CD4-positive, alpha-beta T cell (primary cell): ENCODE measurements at regions not wholly inside any gene's neighbourhood (a gene's known extent, or its start where the extent isn't known, plus 50 kb on each side); places are given as distances from the start of the nearest gene placed in this dataset.

Experiments
- ATAC-seq: fragments of 200-7000 bp; cut with Tn5 transposase; one replicate; pipeline ENCODE4 v1.10.0; 2022; ENCODE audit warnings: mild to moderate bottlenecking; ENCODE audit not compliant: poor library complexity
- CTCF ChIA-PET: fragments of 350-600 bp; sonication (Branson Sonifier 250); formaldehyde crosslinking; loops from one replicate; lab custom pipeline; 2021; ENCODE audit warnings: antibody characterized with exemption, inconsistent platforms; lab: Charles Lee
- POLR2A ChIA-PET: fragments of 350-600 bp; sonication (Branson Sonifier 250); formaldehyde crosslinking; loops from one replicate; lab custom pipeline; 2021; ENCODE audit warnings: antibody characterized with exemption, inconsistent platforms; lab: Charles Lee
- DNase-seq, 14 experiments: peaks; one replicate each; pipeline ENCODE4 v3.0.0-alpha.2; 2013 to 2020; ENCODE audit warnings: mixed read lengths in 2 of 14
- H3K27ac ChIP-seq, 2 donors: one replicate each; pipeline versions ENCODE4 v1.5.1 to v1.7.0; 2013; ENCODE audit warnings: low read length in 2 of 2, low read depth in 1 of 2, mild to moderate bottlenecking in 1 of 2
- H3K27me3 ChIP-seq, 2 experiments: 1 replicate in 1 of 2; 2 replicates in 1 of 2; pipeline versions ENCODE4 v1.6.1 to v1.7.0; 2013; ENCODE audit warnings: low read length in 2 of 2, control low read depth in 1 of 2, mild to moderate bottlenecking in 1 of 2, moderate library complexity in 1 of 2; ENCODE audit not compliant: insufficient read depth in 2 of 2, control insufficient read depth in 1 of 2
- H3K36me3 ChIP-seq: one replicate; pipeline ENCODE4 v1.6.1; 2013; ENCODE audit warnings: low read length, control low read depth; ENCODE audit not compliant: insufficient read depth
- H3K4me1 ChIP-seq: one replicate; pipeline ENCODE4 v1.6.1; 2013; ENCODE audit warnings: low read length, control low read depth; ENCODE audit not compliant: insufficient read depth
- H3K4me3 ChIP-seq: one replicate; pipeline ENCODE4 v1.5.1; 2013; ENCODE audit warnings: mild to moderate bottlenecking, low read length, moderate library complexity
- H3K9me3 ChIP-seq, 2 experiments: 1 replicate in 1 of 2; 2 replicates in 1 of 2; pipeline versions ENCODE4 v1.6.1 to v1.7.0; 2013; ENCODE audit warnings: low read length in 2 of 2, mild to moderate bottlenecking in 2 of 2, control low read depth in 1 of 2, moderate library complexity in 1 of 2; ENCODE audit not compliant: control insufficient read depth in 1 of 2, insufficient read depth in 1 of 2
- H3K27ac Mint-ChIP-seq: one replicate; pipeline ENCODE4 v1.8.0; 2020; ENCODE audit warnings: mixed read lengths
- H3K27me3 Mint-ChIP-seq: one replicate; pipeline ENCODE4 v1.8.0; 2021; ENCODE audit warnings: mixed read lengths
- H3K36me3 Mint-ChIP-seq: one replicate; pipeline ENCODE4 v1.8.0; 2021; ENCODE audit warnings: low read depth, mixed read lengths
- H3K4me1 Mint-ChIP-seq: one replicate; pipeline ENCODE4 v1.8.0; 2021; ENCODE audit warnings: low read depth, mixed read lengths
- H3K4me3 Mint-ChIP-seq: one replicate; pipeline ENCODE4 v1.8.0; 2020; ENCODE audit warnings: mild to moderate bottlenecking, mixed read lengths
- H3K9me3 Mint-ChIP-seq: one replicate; pipeline ENCODE4 v1.8.0; 2020; ENCODE audit warnings: mixed read lengths
- intact Hi-C, 2 experiments: fragments of 100-400 bp; cut with DNase I in 1 of 2; cut with micrococcal nuclease in 1 of 2; formaldehyde crosslinking; loops; one replicate each; pipeline versions ENCODE4 v1.15.1 to v1.9.0; 2023 to 2025; cut with DNase I, micrococcal nuclease
- TF ChIP-seq, protein P1 (sequence below): fragments of 200-600 bp; IDR thresholded peaks from one replicate; pipeline ENCODE4 v1.8.0; 2022; ENCODE audit warnings: antibody characterized with exemption, mild to moderate bottlenecking

- Mint-ChIP-seq H3K4me3 (no peak overlapping the region), H3K27me3 (no peaks in the 10 kb centered on the region), H3K4me1 (no peaks in the 10 kb centered on the region), H3K9me3 (no peaks in the 10 kb centered on the region), H3K27ac (no peak overlapping the region), H3K36me3 (no peaks in the 10 kb centered on the region)
- CTCF ChIA-PET = no interaction called here
- Histone ChIP-seq H3K27ac (no peak overlapping the region), H3K4me1 (no peaks in the 10 kb centered on the region), H3K9me3 (peaks cover 0 to 6% of the 10 kb centered on the region in 2 experiments), H3K4me3 (no peak overlapping the region), H3K27me3 (no peaks in the 10 kb centered on the region), H3K36me3 (no peaks in the 10 kb centered on the region)
- TF ChIP-seq, protein P1, sequence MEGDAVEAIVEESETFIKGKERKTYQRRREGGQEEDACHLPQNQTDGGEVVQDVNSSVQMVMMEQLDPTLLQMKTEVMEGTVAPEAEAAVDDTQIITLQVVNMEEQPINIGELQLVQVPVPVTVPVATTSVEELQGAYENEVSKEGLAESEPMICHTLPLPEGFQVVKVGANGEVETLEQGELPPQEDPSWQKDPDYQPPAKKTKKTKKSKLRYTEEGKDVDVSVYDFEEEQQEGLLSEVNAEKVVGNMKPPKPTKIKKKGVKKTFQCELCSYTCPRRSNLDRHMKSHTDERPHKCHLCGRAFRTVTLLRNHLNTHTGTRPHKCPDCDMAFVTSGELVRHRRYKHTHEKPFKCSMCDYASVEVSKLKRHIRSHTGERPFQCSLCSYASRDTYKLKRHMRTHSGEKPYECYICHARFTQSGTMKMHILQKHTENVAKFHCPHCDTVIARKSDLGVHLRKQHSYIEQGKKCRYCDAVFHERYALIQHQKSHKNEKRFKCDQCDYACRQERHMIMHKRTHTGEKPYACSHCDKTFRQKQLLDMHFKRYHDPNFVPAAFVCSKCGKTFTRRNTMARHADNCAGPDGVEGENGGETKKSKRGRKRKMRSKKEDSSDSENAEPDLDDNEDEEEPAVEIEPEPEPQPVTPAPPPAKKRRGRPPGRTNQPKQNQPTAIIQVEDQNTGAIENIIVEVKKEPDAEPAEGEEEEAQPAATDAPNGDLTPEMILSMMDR = no peak
- DNase-seq = no peak
- POLR2A ChIA-PET = no interaction called here
- intact Hi-C loops = no loop called here
- ATAC-seq = no peak
Observed at GRCh38 chr2:194182888-194183287, 1474.1 kb upstream of the SLC39A10 start.

- Histone ChIP-seq H3K9me3 (peaks cover 0 to 10% of the 10 kb centered on the region in 2 experiments), H3K27ac (no peak overlapping the region), H3K36me3 (no peaks in the 10 kb centered on the region), H3K4me1 (no peaks in the 10 kb centered on the region), H3K4me3 (no peak overlapping the region), H3K27me3 (no peaks in the 10 kb centered on the region)
- H3K36me3 Mint-ChIP-seq = no peaks in the 10 kb centered on the region
- H3K4me1 Mint-ChIP-seq = no peaks in the 10 kb centered on the region
- no peak overlapping the region for H3K4me3 Mint-ChIP-seq
- peaks cover 3% of the 10 kb centered on the region for H3K9me3 Mint-ChIP-seq
- intact Hi-C loops = no loop called here
- ChIA-PET CTCF (no interaction called here), POLR2A (interaction anchor here (0.6 kb wide), 1 partner anchor 1414 kb away, joined by 3 read pairs; no protein-coding TSS in a partner anchor)
- TF ChIP-seq, protein P1 = no peak
- ATAC-seq (no peak), DNase-seq (no peak)
- no peak overlapping the region for H3K27ac Mint-ChIP-seq
- H3K27me3 Mint-ChIP-seq = no peaks in the 10 kb centered on the region
Observed at GRCh38 chr2:194176134-194176533, 1480.9 kb upstream of the SLC39A10 start.

DNA sequence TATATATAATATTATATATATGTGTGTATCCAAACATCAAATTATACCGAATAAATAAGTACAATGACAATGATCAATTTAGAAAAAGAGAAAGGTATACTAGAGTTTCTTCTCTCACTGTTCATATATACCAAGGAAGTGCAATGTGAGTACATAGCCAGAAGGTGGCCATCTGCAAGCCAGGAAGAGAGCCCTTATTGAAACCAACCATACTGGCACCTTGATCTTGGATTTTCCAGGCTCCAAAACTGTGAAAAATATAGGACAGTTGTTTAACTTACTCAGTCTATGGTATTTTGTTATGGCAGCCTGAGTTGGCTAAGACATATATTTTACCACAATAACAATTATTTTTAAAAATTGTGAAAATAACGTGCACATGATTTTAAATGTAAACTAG lies 1490.2 kb upstream of the SLC39A10 start:
- H3K4me3 Mint-ChIP-seq = no peak overlapping the region

More for the DNA sequence above, 1490.2 kb upstream of the SLC39A10 start:
- H3K36me3 Mint-ChIP-seq = no peaks in the 10 kb centered on the region
- ATAC-seq = no peak
- Histone ChIP-seq H3K4me3 (no peak overlapping the region), H3K27me3 (no peaks in the 10 kb centered on the region), H3K27ac (no peak overlapping the region), H3K36me3 (no peaks in the 10 kb centered on the region), H3K4me1 (no peaks in the 10 kb centered on the region), H3K9me3 (no peaks in the 10 kb centered on the region)
- no peaks in the 10 kb centered on the region for H3K9me3 Mint-ChIP-seq
- peaks cover 5% of the 10 kb centered on the region for H3K27me3 Mint-ChIP-seq
- no peak overlapping the region for H3K27ac Mint-ChIP-seq
- intact Hi-C loops = loop anchor here (5.0 kb wide), 3 partner anchors 1155 to 1900 kb away; partner anchors contain the start of gene DNAH7 (in 1 of the 2)
- CTCF ChIA-PET = no interaction called here
- POLR2A ChIA-PET = no interaction called here
- no peaks in the 10 kb centered on the region for H3K4me1 Mint-ChIP-seq
- peak in 3 of 14 experiments; percentile 11 to 22 (median 21) for DNase-seq
- TF ChIP-seq, protein P1 = peak; percentile 38
